IMR-90 (cell line): ENCODE measurements at regions not wholly inside any gene's neighbourhood (a gene's known extent, or its start where the extent isn't known, plus 50 kb on each side); places are given as distances from the start of the nearest gene placed in this dataset.

Experiments
- ATAC-seq: fragments of 200-7000 bp; cut with Tn5 transposase; 2 replicates; pipeline ENCODE4 v1.9.1; 2020; ENCODE audit warnings: low read depth, mild to moderate bottlenecking, moderate library complexity
- BruUV-seq: library from RNA; stranded (reverse); fragments of 400-500 nt; replicated peaks from 2 replicates; lab custom pipeline; 2021; lab: Mats Ljungman, UMichigan
- CTCF ChIA-PET: fragments of 300-600 bp; formaldehyde crosslinking; extraction: SDS; loops from one replicate; lab custom pipeline; 2021; ENCODE audit warnings: antibody characterized with exemption; lab: Yijun Ruan, JAX
- POLR2A ChIA-PET: fragments of 300-600 bp; sonication (Branson Sonifier 250); formaldehyde crosslinking; loops from one replicate; lab custom pipeline; 2022; ENCODE audit warnings: antibody characterized with exemption; ENCODE audit not compliant: unreplicated experiment; lab: Charles Lee
- DNase-seq: peaks from one replicate; pipeline ENCODE4 v3.0.0; 2013
- H2AFZ ChIP-seq: replicated peaks from 2 replicates; pipeline ENCODE3; 2013; ENCODE audit warnings: low read length, mild to moderate bottlenecking; ENCODE audit not compliant: poor library complexity
- H2AK5ac ChIP-seq: 2 replicates; pipeline ENCODE4 v1.6.1; 2013; ENCODE audit warnings: low read depth, low read length, inconsistent platforms
- H2AK9ac ChIP-seq: replicated peaks from 2 replicates; pipeline ENCODE3; 2013; ENCODE audit warnings: mild to moderate bottlenecking, low read depth, low read length, moderate library complexity; ENCODE audit not compliant: poor library complexity
- H2BK120ac ChIP-seq: 2 replicates; pipeline ENCODE4 v1.6.1; 2013; ENCODE audit warnings: low read depth, low read length, inconsistent platforms
- H2BK15ac ChIP-seq: 3 replicates; pipeline ENCODE4 v1.6.1; 2013; ENCODE audit warnings: low read depth, low read length, inconsistent platforms
- H2BK20ac ChIP-seq: 2 replicates; pipeline ENCODE4 v1.6.1; 2013; ENCODE audit warnings: low read depth, mild to moderate bottlenecking, inconsistent platforms, low read length, moderate library complexity
- H2BK5ac ChIP-seq: 2 replicates; pipeline ENCODE4 v1.6.1; 2013; ENCODE audit warnings: mild to moderate bottlenecking, low read depth, low read length, inconsistent platforms; ENCODE audit not compliant: poor library complexity, severe bottlenecking
- H3K14ac ChIP-seq: replicated peaks from 2 replicates; pipeline ENCODE4 v1.6.1; 2013; ENCODE audit warnings: low read depth, low read length, inconsistent platforms
- H3K18ac ChIP-seq: 2 replicates; pipeline ENCODE4 v1.6.1; 2013; ENCODE audit warnings: low read depth, low read length, control low read depth
- H3K23ac ChIP-seq: 2 replicates; pipeline ENCODE4 v1.6.1; 2013; ENCODE audit warnings: low read depth, low read length, inconsistent platforms
- H3K27ac ChIP-seq: 2 replicates; pipeline ENCODE4 v1.5.1; 2013; ENCODE audit warnings: mild to moderate bottlenecking, control low read depth, low read length; ENCODE audit not compliant: insufficient read depth
- H3K27me3 ChIP-seq: 2 replicates; pipeline ENCODE4 v1.6.1; 2013; ENCODE audit warnings: low read length; ENCODE audit not compliant: control insufficient read depth, insufficient read depth
- H3K36me3 ChIP-seq: 2 replicates; pipeline ENCODE4 v1.6.1; 2013; ENCODE audit warnings: low read length, mixed read lengths; ENCODE audit not compliant: control insufficient read depth, insufficient read depth
- H3K4ac ChIP-seq: 2 replicates; pipeline ENCODE4 v1.6.1; 2013; ENCODE audit warnings: low read depth, low read length, inconsistent platforms
- H3K4me1 ChIP-seq: 2 replicates; pipeline ENCODE4 v1.6.1; 2013; ENCODE audit warnings: low read length, mixed read lengths; ENCODE audit not compliant: control insufficient read depth, insufficient read depth
- H3K4me2 ChIP-seq: 2 replicates; pipeline ENCODE4 v1.6.1; 2013; ENCODE audit warnings: low read depth, mild to moderate bottlenecking, control low read depth, low read length, moderate library complexity
- H3K4me3 ChIP-seq: 2 replicates; pipeline ENCODE4 v1.5.1; 2013; ENCODE audit warnings: low read depth, mild to moderate bottlenecking, control low read depth, low read length, moderate library complexity; ENCODE audit not compliant: insufficient read depth
- H3K56ac ChIP-seq: 2 replicates; pipeline ENCODE4 v1.6.1; 2013; ENCODE audit warnings: low read length, inconsistent platforms; ENCODE audit not compliant: insufficient read depth; ENCODE audit errors: extremely low read depth
- H3K79me1 ChIP-seq, 2 experiments: 2 replicates each; pipeline ENCODE4 v1.6.1; 2013; ENCODE audit warnings: low read length in 2 of 2, inconsistent platforms in 1 of 2, low read depth in 1 of 2
- H3K9ac ChIP-seq: 2 replicates; pipeline ENCODE4 v1.6.1; 2013; ENCODE audit warnings: low read depth, low read length, control low read depth
- H3K9me1 ChIP-seq: 2 replicates; pipeline ENCODE4 v1.6.1; 2013; ENCODE audit warnings: low read length, inconsistent platforms; ENCODE audit not compliant: insufficient read depth
- H3K9me3 ChIP-seq: 2 replicates; pipeline ENCODE4 v1.6.1; 2013; ENCODE audit warnings: low read length; ENCODE audit not compliant: control insufficient read depth, insufficient read depth
- H4K20me1 ChIP-seq: 2 replicates; pipeline ENCODE4 v1.6.1; 2013; ENCODE audit warnings: low read length, inconsistent platforms; ENCODE audit not compliant: insufficient read depth
- H4K5ac ChIP-seq: 2 replicates; pipeline ENCODE4 v1.6.1; 2013; ENCODE audit warnings: mild to moderate bottlenecking, low read depth, low read length, control low read depth
- H4K8ac ChIP-seq, 2 experiments: 2 replicates each; pipeline ENCODE4 v1.6.1; 2013; ENCODE audit warnings: low read depth in 2 of 2, low read length in 2 of 2, control low read depth in 1 of 2, inconsistent platforms in 1 of 2
- H4K91ac ChIP-seq: 2 replicates; pipeline ENCODE4 v1.6.1; 2013; ENCODE audit warnings: low read depth, low read length, inconsistent platforms; ENCODE audit not compliant: insufficient read depth
- BHLHE40 ChIP-seq: fragments of 150-350 bp; IDR thresholded peaks from 2 replicates; pipeline ENCODE4 v1.6.1; 2016; ENCODE audit warnings: mild to moderate bottlenecking, low read depth, low read length
- CEBPB ChIP-seq: IDR thresholded peaks from 2 replicates; pipeline ENCODE4 v1.6.1; 2012; ENCODE audit warnings: low read depth, low read length, improper control_type of control experiment
- CHD1 ChIP-seq: IDR thresholded peaks from 2 replicates; pipeline ENCODE4 v1.6.1; 2012; ENCODE audit warnings: low read depth, low read length, improper control_type of control experiment
- FOS ChIP-seq: fragments of 150-350 bp; IDR thresholded peaks from 2 replicates; pipeline ENCODE4 v1.6.1; 2016; ENCODE audit warnings: low read depth, low read length
- MAFK ChIP-seq: IDR thresholded peaks from 2 replicates; pipeline ENCODE4 v1.6.1; 2012; ENCODE audit warnings: low read depth, low read length, improper control_type of control experiment
- MAZ ChIP-seq: IDR thresholded peaks from 2 replicates; pipeline ENCODE4 v1.6.1; 2012; ENCODE audit warnings: low read depth, mild to moderate bottlenecking, low read length, improper control_type of control experiment, moderate library complexity, borderline replicate concordance
- MXI1 ChIP-seq: IDR thresholded peaks from 2 replicates; pipeline ENCODE4 v1.6.1; 2012; ENCODE audit warnings: low read depth, mild to moderate bottlenecking, low read length, moderate library complexity, borderline replicate concordance
- NFE2L2 ChIP-seq: fragments of 150-350 bp; IDR thresholded peaks from 2 replicates; pipeline ENCODE4 v1.6.1; 2016; ENCODE audit warnings: low read depth, mild to moderate bottlenecking, low read length
- POLR2A ChIP-seq: IDR thresholded peaks from 2 replicates; pipeline ENCODE4 v1.6.1; 2012; ENCODE audit warnings: mild to moderate bottlenecking, low read depth, low read length
- RAD21 ChIP-seq: IDR thresholded peaks from 2 replicates; pipeline ENCODE4 v1.6.1; 2012; ENCODE audit warnings: low read length, improper control_type of control experiment
- RCOR1 ChIP-seq: IDR thresholded peaks from 2 replicates; pipeline ENCODE4 v1.6.1; 2012; ENCODE audit warnings: mild to moderate bottlenecking, low read length, improper control_type of control experiment; ENCODE audit not compliant: insufficient replicate concordance
- RFX5 ChIP-seq: IDR thresholded peaks from 2 replicates; pipeline ENCODE4 v1.8.0; 2012; ENCODE audit warnings: low read depth, mild to moderate bottlenecking, low read length, moderate library complexity
- SMC3 ChIP-seq: fragments of 150-350 bp; IDR thresholded peaks from 2 replicates; pipeline ENCODE4 v1.6.1; 2016; ENCODE audit warnings: low read depth, mild to moderate bottlenecking, antibody characterized with exemption, low read length, moderate library complexity
- USF2 ChIP-seq: fragments of 150-350 bp; IDR thresholded peaks from 2 replicates; pipeline ENCODE4 v1.6.1; 2017; ENCODE audit warnings: mild to moderate bottlenecking, antibody characterized with exemption, low read length, low read depth
- WGBS, 2 experiments: methylation state at CpG; one replicate each; pipeline versions ENCODE4 v1.1.5 to v1.1.7; 2013; ENCODE audit warnings: missing lambda C conversion rate in 2 of 2; ENCODE audit not compliant: insufficient read length in 1 of 2; ENCODE audit errors: extremely low coverage in 2 of 2; 5-methylcytosine and 5-hydroxymethylcytosine counted together
- dilution Hi-C: fragments of 300-500 bp; cut with HindIII; formaldehyde crosslinking; loops from one replicate; pipeline ENCODE4 v1.14.3; 2018; ENCODE audit warnings: low sequenced_read_pairs; ENCODE audit not compliant: unreplicated experiment
- in situ Hi-C: fragments of 300-500 bp; cut with MboI; formaldehyde crosslinking; loops from 3 replicates; pipeline ENCODE4 v1.14.3; 2019; ENCODE audit warnings: low sequenced_read_pairs, inconsistent platforms, mixed read lengths
- intact Hi-C: fragments of 100-400 bp; cut with micrococcal nuclease; formaldehyde crosslinking; loops from 2 replicates; pipeline ENCODE4 v1.10.0; 2022
- TF ChIP-seq, protein P1 (sequence below): conservative IDR thresholded peaks from 2 replicates; pipeline ENCODE4 v1.5.1; 2012; ENCODE audit warnings: mild to moderate bottlenecking, low read depth, low read length, improper control_type of control experiment
- TF ChIP-seq, protein P2 (sequence below): fragments of 150-350 bp; IDR thresholded peaks from 2 replicates; pipeline ENCODE4 v1.6.1; 2016; ENCODE audit warnings: low read depth, mild to moderate bottlenecking, low read length, moderate library complexity, borderline replicate concordance

DNA sequence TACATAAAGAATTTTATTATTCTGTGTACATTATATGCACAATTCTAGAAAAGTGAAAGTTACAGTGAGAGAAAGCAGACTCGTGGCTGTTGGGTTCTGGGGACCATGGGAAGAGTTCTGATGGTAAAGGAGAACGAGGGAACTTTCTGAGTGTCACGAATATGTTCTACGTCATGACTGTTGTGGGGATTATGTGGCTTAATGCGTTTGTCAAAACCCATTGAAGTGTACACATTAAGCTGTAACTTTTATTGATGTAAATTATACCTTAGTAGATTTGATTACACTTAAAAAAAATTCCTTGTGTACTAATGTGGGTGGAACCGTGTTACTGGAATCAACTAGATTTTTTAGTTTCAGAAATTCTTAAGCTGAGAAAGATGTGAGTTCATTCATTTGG lies 426.1 kb downstream of the DSC3 start:
- Histone ChIP-seq H3K4me2 (no peak overlapping the region), H3K9me1 (no peaks in the 10 kb centered on the region), H4K5ac (no peak overlapping the region), H2BK120ac (no peak overlapping the region), H3K18ac (no peak overlapping the region), H3K4ac (no peak overlapping the region), H3K9me3 (peaks cover 7% of the 10 kb centered on the region), H3K36me3 (no peaks in the 10 kb centered on the region), H3K4me1 (no peaks in the 10 kb centered on the region), H2BK20ac (no peak overlapping the region), H4K20me1 (no peaks in the 10 kb centered on the region), H3K56ac (no peak overlapping the region), H2BK15ac (no peak overlapping the region), H2AFZ (no peak overlapping the region), H4K91ac (no peak overlapping the region), H3K79me1 (no peaks in the 10 kb centered on the region), H2BK5ac (no peak overlapping the region), H3K14ac (no peak overlapping the region), H3K9ac (no peak overlapping the region), H3K27me3 (no peaks in the 10 kb centered on the region), H3K4me3 (no peak overlapping the region), H3K27ac (no peak overlapping the region), H4K8ac (no peak overlapping the region), H2AK9ac (no peak overlapping the region), H2AK5ac (no peak overlapping the region), H3K23ac (no peak overlapping the region)
- no CpG with 5 or more reads among the region's 6 CpGs for WGBS, 2 experiments
- DNase-seq (no peak), ATAC-seq (no peak)
- in situ Hi-C loops (no loop called here), intact Hi-C loops (no loop called here), dilution Hi-C loops (no loop called here)
- TF ChIP-seq MXI1 (no peak), RAD21 (no peak), FOS (no peak), NFE2L2 (no peak), CEBPB (no peak), RCOR1 (no peak), SMC3 (no peak), MAZ (no peak), MAFK (no peak), BHLHE40 (no peak), POLR2A (no peak), USF2 (no peak), CHD1 (no peak), RFX5 (no peak)
- TF ChIP-seq, protein P1, sequence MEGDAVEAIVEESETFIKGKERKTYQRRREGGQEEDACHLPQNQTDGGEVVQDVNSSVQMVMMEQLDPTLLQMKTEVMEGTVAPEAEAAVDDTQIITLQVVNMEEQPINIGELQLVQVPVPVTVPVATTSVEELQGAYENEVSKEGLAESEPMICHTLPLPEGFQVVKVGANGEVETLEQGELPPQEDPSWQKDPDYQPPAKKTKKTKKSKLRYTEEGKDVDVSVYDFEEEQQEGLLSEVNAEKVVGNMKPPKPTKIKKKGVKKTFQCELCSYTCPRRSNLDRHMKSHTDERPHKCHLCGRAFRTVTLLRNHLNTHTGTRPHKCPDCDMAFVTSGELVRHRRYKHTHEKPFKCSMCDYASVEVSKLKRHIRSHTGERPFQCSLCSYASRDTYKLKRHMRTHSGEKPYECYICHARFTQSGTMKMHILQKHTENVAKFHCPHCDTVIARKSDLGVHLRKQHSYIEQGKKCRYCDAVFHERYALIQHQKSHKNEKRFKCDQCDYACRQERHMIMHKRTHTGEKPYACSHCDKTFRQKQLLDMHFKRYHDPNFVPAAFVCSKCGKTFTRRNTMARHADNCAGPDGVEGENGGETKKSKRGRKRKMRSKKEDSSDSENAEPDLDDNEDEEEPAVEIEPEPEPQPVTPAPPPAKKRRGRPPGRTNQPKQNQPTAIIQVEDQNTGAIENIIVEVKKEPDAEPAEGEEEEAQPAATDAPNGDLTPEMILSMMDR, result no peak
- TF ChIP-seq, protein P2, sequence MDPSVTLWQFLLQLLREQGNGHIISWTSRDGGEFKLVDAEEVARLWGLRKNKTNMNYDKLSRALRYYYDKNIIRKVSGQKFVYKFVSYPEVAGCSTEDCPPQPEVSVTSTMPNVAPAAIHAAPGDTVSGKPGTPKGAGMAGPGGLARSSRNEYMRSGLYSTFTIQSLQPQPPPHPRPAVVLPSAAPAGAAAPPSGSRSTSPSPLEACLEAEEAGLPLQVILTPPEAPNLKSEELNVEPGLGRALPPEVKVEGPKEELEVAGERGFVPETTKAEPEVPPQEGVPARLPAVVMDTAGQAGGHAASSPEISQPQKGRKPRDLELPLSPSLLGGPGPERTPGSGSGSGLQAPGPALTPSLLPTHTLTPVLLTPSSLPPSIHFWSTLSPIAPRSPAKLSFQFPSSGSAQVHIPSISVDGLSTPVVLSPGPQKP, result no peak
- no TSS peak for BruUV-seq
- ChIA-PET CTCF (no interaction called here), POLR2A (no interaction called here)
